Body of pancreas (tissue), 4 donors: ENCODE measurements at regions not wholly inside any gene's neighbourhood (a gene's known extent, or its start where the extent isn't known, plus 50 kb on each side); places are given as distances from the start of the nearest gene placed in this dataset.

Experiments
- POLR2A ChIP-seq, 3 donors: fragments of 450-650 bp; IDR thresholded peaks; one replicate each; pipeline ENCODE4 v1.6.1; 2016; ENCODE audit warnings: antibody characterized with exemption in 3 of 3, mild to moderate bottlenecking in 2 of 3
- TF ChIP-seq, protein P1 (sequence below), 7 experiments: fragments of 450-650 bp in 4 of 7; fragments of 200-600 bp in 3 of 7; sonication (generic) in 3 of 7; IDR thresholded peaks; one replicate each; pipeline ENCODE4 v1.5.1; 2016 to 2019; ENCODE audit warnings: antibody characterized with exemption in 7 of 7

DNA sequence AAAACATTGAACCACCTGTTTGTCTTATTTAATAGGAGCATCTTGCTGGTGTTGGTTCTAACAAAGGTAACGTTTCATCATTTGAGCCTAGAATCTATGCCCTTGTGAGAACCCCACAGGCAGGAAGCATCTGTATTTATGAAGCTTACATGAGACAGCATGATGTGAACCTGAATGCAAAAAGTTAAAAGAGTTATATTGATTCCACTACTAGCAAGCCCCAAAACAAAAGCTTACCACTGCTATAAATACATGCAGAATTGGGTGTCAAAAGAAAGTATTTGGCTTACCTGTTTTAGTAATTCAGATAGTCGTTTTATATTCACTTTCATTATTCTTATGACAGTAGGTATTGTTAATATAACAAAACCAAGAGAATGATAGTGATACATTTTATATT, 301.2 kb upstream of the ADGRL2 start:
- TF ChIP-seq, protein P1, sequence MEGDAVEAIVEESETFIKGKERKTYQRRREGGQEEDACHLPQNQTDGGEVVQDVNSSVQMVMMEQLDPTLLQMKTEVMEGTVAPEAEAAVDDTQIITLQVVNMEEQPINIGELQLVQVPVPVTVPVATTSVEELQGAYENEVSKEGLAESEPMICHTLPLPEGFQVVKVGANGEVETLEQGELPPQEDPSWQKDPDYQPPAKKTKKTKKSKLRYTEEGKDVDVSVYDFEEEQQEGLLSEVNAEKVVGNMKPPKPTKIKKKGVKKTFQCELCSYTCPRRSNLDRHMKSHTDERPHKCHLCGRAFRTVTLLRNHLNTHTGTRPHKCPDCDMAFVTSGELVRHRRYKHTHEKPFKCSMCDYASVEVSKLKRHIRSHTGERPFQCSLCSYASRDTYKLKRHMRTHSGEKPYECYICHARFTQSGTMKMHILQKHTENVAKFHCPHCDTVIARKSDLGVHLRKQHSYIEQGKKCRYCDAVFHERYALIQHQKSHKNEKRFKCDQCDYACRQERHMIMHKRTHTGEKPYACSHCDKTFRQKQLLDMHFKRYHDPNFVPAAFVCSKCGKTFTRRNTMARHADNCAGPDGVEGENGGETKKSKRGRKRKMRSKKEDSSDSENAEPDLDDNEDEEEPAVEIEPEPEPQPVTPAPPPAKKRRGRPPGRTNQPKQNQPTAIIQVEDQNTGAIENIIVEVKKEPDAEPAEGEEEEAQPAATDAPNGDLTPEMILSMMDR (IDR thresholded peaks at IDR 0.05): no peak
- no peak for TF ChIP-seq POLR2A (IDR thresholded peaks at IDR 0.05)
